H1 (cell line): ENCODE measurements at regions not wholly inside any gene's neighbourhood (a gene's known extent, or its start where the extent isn't known, plus 50 kb on each side); places are given as distances from the start of the nearest gene placed in this dataset.

Experiments
- CTCF ChIA-PET: fragments of 300-600 bp; sonication (Branson Sonifier 250); formaldehyde crosslinking; loops from one replicate; lab custom pipeline; 2021; ENCODE audit not compliant: partially characterized antibody; lab: Charles Lee
- POLR2A ChIA-PET: fragments of 300-600 bp; sonication (Branson Sonifier 250); formaldehyde crosslinking; loops from one replicate; lab custom pipeline; 2021; ENCODE audit warnings: inconsistent platforms; ENCODE audit not compliant: partially characterized antibody; lab: Charles Lee
- DNase-seq, 2 experiments: peaks; one replicate each; pipeline versions ENCODE4 v3.0.0 to v3.0.0-alpha.2; 2010 to 2022; ENCODE audit warnings: low spot score in 2 of 2, low read depth in 1 of 2, mixed read lengths in 1 of 2
- FAIRE-seq: peaks from 2 replicates; lab custom pipeline; 2011; peaks lifted over from hg19 to GRCh38; lab: Jason Lieb, UNC
- H2AFZ ChIP-seq: 2 replicates; pipeline ENCODE4 v1.8.1; 2012; ENCODE audit warnings: low read length, inconsistent platforms
- H2AK5ac ChIP-seq: 2 replicates; pipeline ENCODE4 v1.6.1; 2013; ENCODE audit warnings: low read depth, low read length
- H2BK120ac ChIP-seq: replicated peaks from 2 replicates; pipeline ENCODE3; 2013; ENCODE audit warnings: low read depth, low read length, inconsistent platforms
- H2BK12ac ChIP-seq: 2 replicates; pipeline ENCODE4 v1.6.1; 2013; ENCODE audit warnings: low read depth, low read length
- H2BK15ac ChIP-seq: 2 replicates; pipeline ENCODE4 v1.6.1; 2013; ENCODE audit warnings: low read length
- H2BK20ac ChIP-seq: 2 replicates; pipeline ENCODE4 v1.6.1; 2013; ENCODE audit warnings: low read length
- H2BK5ac ChIP-seq: 2 replicates; pipeline ENCODE4 v1.6.1; 2013; ENCODE audit warnings: low read depth, low read length
- H3K14ac ChIP-seq: 2 replicates; pipeline ENCODE4 v1.6.1; 2013; ENCODE audit warnings: inconsistent platforms; ENCODE audit not compliant: insufficient read length
- H3K18ac ChIP-seq: 2 replicates; pipeline ENCODE4 v1.6.1; 2013; ENCODE audit warnings: low read length; ENCODE audit errors: extremely low read depth
- H3K23ac ChIP-seq: 2 replicates; pipeline ENCODE4 v1.6.1; 2013; ENCODE audit warnings: inconsistent platforms; ENCODE audit not compliant: insufficient read length
- H3K23me2 ChIP-seq: 2 replicates; pipeline ENCODE4 v1.6.1; 2013; ENCODE audit warnings: low read depth, low read length
- H3K27ac ChIP-seq: 2 replicates; pipeline ENCODE4 v1.6.1; 2011; ENCODE audit warnings: low read depth, low read length, inconsistent platforms
- H3K27me3 ChIP-seq, 4 experiments: replicated peaks in 1 of 4; 1 replicate in 1 of 4; 2 replicates in 3 of 4; pipeline versions ENCODE4 v1.6.1 to v1.8.1; 2011 to 2013; ENCODE audit warnings: low read length in 3 of 4, mild to moderate bottlenecking in 3 of 4, inconsistent platforms in 2 of 4, mixed read lengths in 2 of 4, moderate library complexity in 1 of 4; ENCODE audit not compliant: control insufficient read depth in 3 of 4, insufficient read depth in 3 of 4; ENCODE audit errors: extremely low read depth in 1 of 4
- H3K36me3 ChIP-seq, 4 experiments: 2 replicates each; pipeline versions ENCODE4 v1.6.1 to v1.8.1; 2011 to 2013; ENCODE audit warnings: mild to moderate bottlenecking in 4 of 4, low read length in 3 of 4, moderate library complexity in 2 of 4, control low read depth in 1 of 4, inconsistent platforms in 1 of 4; ENCODE audit not compliant: insufficient read depth in 4 of 4, control insufficient read depth in 2 of 4
- H3K4ac ChIP-seq: replicated peaks from 2 replicates; pipeline ENCODE3; 2013; ENCODE audit warnings: low read length, low read depth, mixed read lengths, inconsistent platforms; ENCODE audit not compliant: insufficient read length
- H3K4me1 ChIP-seq, 4 experiments: replicated peaks in 1 of 4; 1 replicate in 1 of 4; 2 replicates in 3 of 4; pipeline versions ENCODE4 v1.6.1 to v1.8.1; 2011 to 2013; ENCODE audit warnings: low read length in 3 of 4, inconsistent platforms in 2 of 4, mixed read lengths in 1 of 4; ENCODE audit not compliant: insufficient read depth in 4 of 4, control insufficient read depth in 3 of 4
- H3K4me2 ChIP-seq, 2 experiments: 2 replicates each; pipeline versions ENCODE4 v1.6.1 to v1.8.1; 2011 to 2013; ENCODE audit warnings: low read depth in 2 of 2, low read length in 2 of 2, control low read depth in 1 of 2, inconsistent platforms in 1 of 2, mild to moderate bottlenecking in 1 of 2; ENCODE audit not compliant: insufficient read depth in 1 of 2
- H3K4me3 ChIP-seq, 4 experiments: fragments of 200-600, 300-600 bp in 1 of 4; sonication (generic), shearing (Covaris generic), sonication (Bioruptor Twin) in 1 of 4; 2 replicates each; pipeline versions ENCODE4 v1.5.1 to v1.8.1; 2011 to 2016; ENCODE audit warnings: low read length in 4 of 4, low read depth in 3 of 4, control low read depth in 2 of 4, inconsistent platforms in 2 of 4, mild to moderate bottlenecking in 2 of 4, mixed read lengths in 1 of 4, moderate library complexity in 1 of 4; ENCODE audit not compliant: insufficient read depth in 2 of 4; ENCODE audit errors: extremely low read depth in 1 of 4
- H3K56ac ChIP-seq: replicated peaks from 2 replicates; pipeline ENCODE3; 2013; ENCODE audit warnings: low read depth, mild to moderate bottlenecking, mixed read lengths, low read length, inconsistent platforms; ENCODE audit not compliant: insufficient read length
- H3K79me1 ChIP-seq: 2 replicates; pipeline ENCODE4 v1.6.1; 2013; ENCODE audit warnings: low read depth, low read length, control low read depth
- H3K79me2 ChIP-seq, 2 experiments: 2 replicates each; pipeline versions ENCODE4 v1.6.1 to v1.8.1; 2012 to 2013; ENCODE audit warnings: low read length in 2 of 2, mild to moderate bottlenecking in 2 of 2, inconsistent platforms in 1 of 2; ENCODE audit not compliant: insufficient read depth in 2 of 2, control insufficient read depth in 1 of 2
- H3K9ac ChIP-seq, 4 experiments: replicated peaks in 1 of 4; 1 replicate in 1 of 4; 2 replicates in 3 of 4; pipeline versions ENCODE4 v1.6.1 to v1.8.1; 2011 to 2013; ENCODE audit warnings: low read depth in 3 of 4, low read length in 3 of 4, control low read depth in 2 of 4, mild to moderate bottlenecking in 2 of 4, moderate library complexity in 2 of 4, inconsistent platforms in 1 of 4; ENCODE audit errors: extremely low read depth in 1 of 4
- H3K9me3 ChIP-seq, 2 experiments: 2 replicates each; pipeline versions ENCODE4 v1.6.1 to v1.8.1; 2012 to 2013; ENCODE audit warnings: mild to moderate bottlenecking in 2 of 2, moderate library complexity in 2 of 2, control low read depth in 1 of 2, inconsistent platforms in 1 of 2, low read depth in 1 of 2, low read length in 1 of 2, mixed read lengths in 1 of 2; ENCODE audit not compliant: insufficient read depth in 2 of 2
- H4K20me1 ChIP-seq, 2 experiments: replicated peaks in 1 of 2; 2 replicates each; pipeline versions ENCODE3 to v1.8.1; 2011 to 2013; ENCODE audit warnings: inconsistent platforms in 2 of 2, low read length in 2 of 2, mild to moderate bottlenecking in 1 of 2; ENCODE audit not compliant: insufficient read depth in 2 of 2, control insufficient read depth in 1 of 2
- H4K5ac ChIP-seq: 2 replicates; pipeline ENCODE4 v1.6.1; 2013; ENCODE audit warnings: low read length, low read depth, mixed read lengths, inconsistent platforms; ENCODE audit not compliant: insufficient read length
- H4K8ac ChIP-seq: 2 replicates; pipeline ENCODE4 v1.8.0; 2013; ENCODE audit warnings: mild to moderate bottlenecking, moderate library complexity, low read length, inconsistent platforms; ENCODE audit not compliant: insufficient read depth; ENCODE audit errors: extremely low read depth
- H4K91ac ChIP-seq: replicated peaks from 2 replicates; pipeline ENCODE3; 2013; ENCODE audit warnings: low read length, mixed read lengths, inconsistent platforms; ENCODE audit not compliant: insufficient read length
- ATF3 ChIP-seq: IDR thresholded peaks from 2 replicates; pipeline ENCODE4 v1.6.1; 2011; ENCODE audit warnings: low read depth, mild to moderate bottlenecking, low read length; ENCODE audit not compliant: insufficient read depth
- CBX5 ChIP-seq: fragments of 300-800, 300-1000 bp; sonication (generic); IDR thresholded peaks from 2 replicates; pipeline ENCODE4 v1.7.1; 2016; ENCODE audit warnings: antibody characterized with exemption, low read length, low read depth
- CHD2 ChIP-seq: IDR thresholded peaks from 2 replicates; pipeline ENCODE4 v1.6.1; 2012; ENCODE audit warnings: low read length, improper control_type of control experiment
- KDM1A ChIP-seq: fragments of 200-600, 300-600 bp; sonication (generic); IDR thresholded peaks from 2 replicates; pipeline ENCODE4 v1.7.1; 2016; ENCODE audit warnings: mild to moderate bottlenecking, low read length, borderline replicate concordance
- RBBP5 ChIP-seq: IDR thresholded peaks from 2 replicates; pipeline ENCODE4 v1.7.1; 2012; ENCODE audit warnings: low read depth, mild to moderate bottlenecking, inconsistent platforms, low read length, moderate library complexity, borderline replicate concordance
- TAF1 ChIP-seq: IDR thresholded peaks from 2 replicates; pipeline ENCODE4 v1.6.1; 2011; ENCODE audit warnings: mild to moderate bottlenecking, low read depth, low read length
- TCF12 ChIP-seq: IDR thresholded peaks from 2 replicates; pipeline ENCODE4 v1.6.1; 2011; ENCODE audit warnings: low read depth, mild to moderate bottlenecking, low read length
- USF2 ChIP-seq: IDR thresholded peaks from 2 replicates; pipeline ENCODE4 v1.6.1; 2011; ENCODE audit warnings: low read length, improper control_type of control experiment
- WGBS, 2 experiments: shearing (Covaris generic) in 1 of 2; methylation state at CpG; one replicate each; pipeline versions ENCODE4 v1.1.6 to v1.1.7; 2013 to 2015; ENCODE audit warnings: low lambda C conversion rate in 2 of 2, mixed read lengths in 2 of 2, inconsistent platforms in 1 of 2, low coverage in 1 of 2, missing lambda C conversion rate in 1 of 2; ENCODE audit not compliant: insufficient replicate concordance in 2 of 2, insufficient coverage in 1 of 2, insufficient read length in 1 of 2; ENCODE audit errors: extremely low coverage in 1 of 2, missing lambda C conversion rate in 1 of 2; 5-methylcytosine and 5-hydroxymethylcytosine counted together

- Histone ChIP-seq H3K79me1 (no peaks in the 10 kb centered on the region), H3K23ac (no peak overlapping the region), H4K8ac (no peak overlapping the region), H3K79me2 (no peaks in the 10 kb centered on the region), H2BK5ac (no peak overlapping the region), H2BK120ac (no peak overlapping the region), H3K9me3 (no peaks in the 10 kb centered on the region), H3K27ac (no peak overlapping the region), H3K4me1 (peaks cover 0 to 9% (median 0%) of the 10 kb centered on the region in 4 experiments; a peak in 2 of 7 replicates), H2BK15ac (no peak overlapping the region), H2BK20ac (no peak overlapping the region), H2BK12ac (no peak overlapping the region; the same call in 1 of the 2 replicates), H3K9ac (no peak overlapping the region), H3K4me3 (no peak overlapping the region), H4K91ac (no peak overlapping the region), H3K23me2 (no peaks in the 10 kb centered on the region; the same call in 1 of the 2 replicates), H2AK5ac (no peak overlapping the region), H2AFZ (0 out of 2 replicates have a peak overlapping the region, but pooled peaks have one; percentile 26), H4K5ac (no peak overlapping the region), H3K4ac (no peak overlapping the region), H3K18ac (no peak overlapping the region), H3K27me3 (no peaks in the 10 kb centered on the region), H3K4me2 (no peak overlapping the region), H3K14ac (no peak overlapping the region), H3K36me3 (no peaks in the 10 kb centered on the region), H3K56ac (no peak overlapping the region), H4K20me1 (no peaks in the 10 kb centered on the region)
- TF ChIP-seq USF2 (no peak), KDM1A (no peak), ATF3 (no peak), CBX5 (no peak), CHD2 (no peak), RBBP5 (no peak), TCF12 (no peak), TAF1 (no peak)
- 89% methylated on average over 5 of the region's 5 CpGs; no CpG with 5 or more reads in 1 of the 2 experiments for WGBS, 2 experiments
- CTCF ChIA-PET, result no interaction called here
- DNase-seq (no peak), FAIRE-seq (no peak)
- POLR2A ChIA-PET, result no interaction called here
Measured at GRCh38 chr12:105716621-105717020, 386.1 kb downstream of the C12orf75 start.
